GM12875 (cell line): ENCODE measurements at regions not wholly inside any gene's neighbourhood (a gene's known extent, or its start where the extent isn't known, plus 50 kb on each side); places are given as distances from the start of the nearest gene placed in this dataset.

Experiments
- H3K4me3 ChIP-seq: one replicate; pipeline ENCODE4 v1.5.1; 2011; ENCODE audit warnings: low read depth, low read length, control low read depth
- CTCF ChIP-seq: IDR thresholded peaks from 2 replicates; pipeline ENCODE4 v1.5.1; 2011; ENCODE audit warnings: low read depth, mild to moderate bottlenecking, control low read depth, inconsistent platforms, low read length, moderate library complexity, borderline replicate concordance; ENCODE audit not compliant: insufficient read depth

GRCh38 chr11:71343828-71344400, 91.5 kb upstream of the SHANK2 start:
- TF ChIP-seq CTCF = no peak
- H3K4me3 ChIP-seq = no peak overlapping the region

DNA sequence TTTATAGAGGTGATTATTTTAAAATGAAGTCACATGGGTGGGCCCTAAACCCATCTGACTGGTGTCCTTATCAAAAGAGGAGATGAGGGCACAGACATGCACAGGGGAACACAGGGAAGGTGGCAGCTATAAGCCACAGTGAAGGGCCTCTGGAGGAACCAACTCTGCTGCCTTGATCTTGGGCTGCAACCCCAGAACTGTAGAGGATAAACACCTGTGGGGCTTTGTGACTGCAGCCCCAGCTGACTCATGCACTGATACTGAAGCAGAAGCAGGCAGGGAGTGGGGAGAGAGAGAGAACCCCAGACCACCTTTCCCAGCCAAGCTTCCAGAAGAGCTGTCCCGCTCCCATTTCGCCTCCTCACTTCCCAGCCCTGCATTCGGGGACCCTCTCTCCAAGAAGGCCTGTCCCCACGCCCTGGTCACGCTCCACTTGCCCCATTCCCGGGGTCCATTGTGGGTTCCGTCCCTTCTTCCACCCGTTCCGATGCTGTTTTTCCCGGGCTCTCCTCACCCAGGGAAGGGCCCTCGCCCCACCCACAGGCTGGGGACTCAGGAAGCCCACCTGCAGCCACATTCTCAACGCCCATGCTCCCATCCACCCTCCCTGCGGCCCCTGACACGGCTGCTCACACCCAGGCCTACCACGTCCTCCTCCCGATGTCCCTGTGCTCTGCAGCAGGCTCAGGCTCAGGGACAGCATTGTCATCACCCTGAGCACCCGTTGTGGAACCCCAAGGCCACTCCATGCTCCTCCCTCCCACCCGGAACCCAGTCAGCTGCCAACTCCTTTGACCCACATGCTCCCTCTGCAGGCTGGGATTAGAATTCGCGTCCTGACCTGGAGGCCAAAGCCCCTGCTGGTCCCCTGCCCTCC, 90.8 kb upstream of the SHANK2 start:
- TF ChIP-seq CTCF = peak; percentile 70

DNA sequence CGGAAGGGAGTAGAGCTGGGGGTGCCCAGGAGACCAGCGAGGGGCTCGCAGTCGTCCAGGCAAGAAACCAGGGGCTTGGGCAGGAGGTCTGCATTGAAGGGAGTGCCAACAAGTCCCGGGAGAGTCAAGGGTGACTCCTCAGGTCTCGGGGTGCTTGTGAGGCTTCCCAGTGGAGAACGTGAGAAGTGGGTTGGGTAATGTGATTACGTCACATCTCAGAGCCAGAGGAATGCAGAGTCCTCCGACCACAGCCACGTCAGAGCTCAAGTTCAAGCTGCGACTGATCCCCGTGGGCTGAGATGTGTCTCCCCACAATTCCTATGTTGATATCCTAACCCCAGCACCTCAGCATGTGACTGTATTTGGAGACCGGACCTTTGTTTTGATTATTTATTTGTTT, 89.7 kb upstream of the SHANK2 start:
- H3K4me3 ChIP-seq = no peak overlapping the region
- no peak for TF ChIP-seq CTCF

More for the DNA sequence above, 90.8 kb upstream of the SHANK2 start:
- H3K4me3 ChIP-seq = no peak overlapping the region

GRCh38 chr11:71341596-71341995, 89.2 kb upstream of the SHANK2 start:
- TF ChIP-seq CTCF = no peak
- H3K4me3 ChIP-seq = no peak overlapping the region

- no peak overlapping the region for H3K4me3 ChIP-seq
- no peak for TF ChIP-seq CTCF
Observed at GRCh38 chr11:71341173-71341572, 88.8 kb upstream of the SHANK2 start.

- TF ChIP-seq CTCF = no peak
Observed at GRCh38 chr11:71340086-71340606, 87.8 kb upstream of the SHANK2 start.

More at GRCh38 chr11:71340086-71340606, 87.8 kb upstream of the SHANK2 start:
- H3K4me3 ChIP-seq = no peak overlapping the region
